ENCODE measurements at regions not wholly inside any gene's neighbourhood (a gene's known extent, or its start where the extent isn't known, plus 50 kb on each side); places are given as distances from the start of the nearest gene placed in this dataset.
"Not testable (repeated sequence)": the region's sequence is repeated elsewhere in the genome, so short reads cannot be mapped to it uniquely, and the experiment has no call there.

DNA sequence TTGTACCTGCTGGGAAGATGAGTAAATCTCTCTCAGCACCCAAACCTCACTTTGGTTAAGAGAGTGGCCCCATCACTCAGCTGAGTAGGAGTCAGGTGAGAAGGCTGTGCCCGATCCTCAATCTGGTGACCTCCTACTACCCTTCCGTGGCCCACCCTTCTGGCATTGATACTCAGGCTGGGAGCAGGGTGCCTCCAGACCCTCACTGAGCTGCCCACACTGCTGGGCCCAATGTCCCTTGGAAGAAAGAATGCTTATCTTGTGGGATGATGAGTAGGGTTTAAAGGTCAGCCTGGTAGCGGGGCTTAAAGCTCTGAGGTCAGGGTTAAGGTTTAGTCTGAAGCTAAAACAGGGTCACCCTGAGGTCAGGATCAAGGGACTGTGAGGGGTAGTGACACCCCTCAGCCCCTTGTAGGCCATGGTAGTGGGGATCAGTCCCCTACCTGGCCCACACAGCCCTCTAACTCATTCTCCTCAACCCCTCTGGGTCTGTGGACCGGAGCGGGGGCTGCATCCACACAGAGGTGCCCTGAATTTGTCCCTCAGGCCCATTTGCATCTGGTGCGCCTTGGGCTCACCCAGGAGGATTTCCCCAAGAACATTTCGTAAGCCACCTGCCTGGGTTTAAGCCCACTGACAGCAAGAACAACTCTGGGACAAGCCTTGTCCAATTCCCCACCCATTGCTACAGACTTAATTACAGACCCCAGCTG is 123.8 kb downstream of the CYP26B1 start:
- no peak for DNase-seq (ENCODE audit: low read depth)
- no peak overlapping the region for H3K4me3 ChIP-seq (ENCODE audit: low read depth, low read length)

DNA sequence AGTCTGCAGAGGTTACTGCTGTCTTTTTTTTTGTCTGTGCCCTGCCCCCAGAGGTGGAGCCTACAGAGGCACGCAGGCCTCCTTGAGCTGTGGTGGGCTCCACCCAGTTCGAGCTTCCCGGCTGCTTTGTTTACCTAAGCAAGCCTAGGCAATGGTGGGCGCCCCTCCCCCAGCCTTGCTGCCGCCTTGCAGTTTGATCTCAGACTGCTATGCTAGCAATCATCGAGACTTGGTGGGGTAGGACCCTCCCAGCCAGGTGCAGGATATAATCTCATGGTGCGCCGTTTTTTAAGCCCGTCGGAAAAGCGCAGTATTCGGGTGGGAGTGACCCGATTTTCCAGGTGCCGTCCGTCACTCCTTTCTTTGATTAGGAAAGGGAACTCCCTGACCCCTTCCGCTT is 126.3 kb downstream of the CYP26B1 start:
- DNase-seq (ENCODE audit: low read depth); H3K36me3 ChIP-seq (ENCODE audit: control insufficient read depth, insufficient read depth, low read length); H3K27me3 ChIP-seq (ENCODE audit: control insufficient read depth, insufficient read depth, low read length); H3K4me3 ChIP-seq (ENCODE audit: low read depth, low read length): not testable (repeated sequence)

More for the DNA sequence above, 123.8 kb downstream of the CYP26B1 start:
- Histone ChIP-seq H3K36me3 (ENCODE audit: control insufficient read depth, insufficient read depth, low read length) (no peaks in the 10 kb centered on the region), H3K27me3 (ENCODE audit: control insufficient read depth, insufficient read depth, low read length) (no peaks in the 10 kb centered on the region)
- TF ChIP-seq, protein P1, sequence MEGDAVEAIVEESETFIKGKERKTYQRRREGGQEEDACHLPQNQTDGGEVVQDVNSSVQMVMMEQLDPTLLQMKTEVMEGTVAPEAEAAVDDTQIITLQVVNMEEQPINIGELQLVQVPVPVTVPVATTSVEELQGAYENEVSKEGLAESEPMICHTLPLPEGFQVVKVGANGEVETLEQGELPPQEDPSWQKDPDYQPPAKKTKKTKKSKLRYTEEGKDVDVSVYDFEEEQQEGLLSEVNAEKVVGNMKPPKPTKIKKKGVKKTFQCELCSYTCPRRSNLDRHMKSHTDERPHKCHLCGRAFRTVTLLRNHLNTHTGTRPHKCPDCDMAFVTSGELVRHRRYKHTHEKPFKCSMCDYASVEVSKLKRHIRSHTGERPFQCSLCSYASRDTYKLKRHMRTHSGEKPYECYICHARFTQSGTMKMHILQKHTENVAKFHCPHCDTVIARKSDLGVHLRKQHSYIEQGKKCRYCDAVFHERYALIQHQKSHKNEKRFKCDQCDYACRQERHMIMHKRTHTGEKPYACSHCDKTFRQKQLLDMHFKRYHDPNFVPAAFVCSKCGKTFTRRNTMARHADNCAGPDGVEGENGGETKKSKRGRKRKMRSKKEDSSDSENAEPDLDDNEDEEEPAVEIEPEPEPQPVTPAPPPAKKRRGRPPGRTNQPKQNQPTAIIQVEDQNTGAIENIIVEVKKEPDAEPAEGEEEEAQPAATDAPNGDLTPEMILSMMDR (IDR thresholded peaks at IDR 0.05; ENCODE audit: insufficient read depth, low read length, poor library complexity, severe bottlenecking): no peak

DNA sequence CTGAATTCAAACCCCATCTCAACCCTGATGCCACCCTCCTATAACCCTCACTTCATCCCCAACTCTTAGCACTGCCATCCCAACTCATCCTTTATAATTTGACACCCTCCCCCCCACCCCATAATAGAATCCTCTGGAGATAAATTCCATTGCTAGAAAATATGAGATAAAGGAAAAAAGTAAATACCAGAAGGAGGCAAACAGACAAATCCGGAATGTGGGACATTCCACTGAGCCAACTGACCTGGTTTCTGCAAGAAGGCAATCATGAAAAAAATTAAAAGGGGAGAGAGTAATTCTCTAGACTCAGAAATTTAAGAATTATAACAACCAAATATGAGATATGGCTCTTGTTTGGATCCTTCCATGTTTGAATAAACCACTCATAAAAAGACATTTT is 132.4 kb downstream of the CYP26B1 start:
- Histone ChIP-seq H3K36me3 (ENCODE audit: control insufficient read depth, insufficient read depth, low read length) (no peaks in the 10 kb centered on the region), H3K4me3 (ENCODE audit: low read depth, low read length) (no peak overlapping the region), H3K27me3 (ENCODE audit: control insufficient read depth, insufficient read depth, low read length) (peaks cover 3% of the 10 kb centered on the region)
- no peak for DNase-seq (ENCODE audit: low read depth)
- TF ChIP-seq, protein P1 (IDR thresholded peaks at IDR 0.05; ENCODE audit: insufficient read depth, low read length, poor library complexity, severe bottlenecking): no peak

DNA sequence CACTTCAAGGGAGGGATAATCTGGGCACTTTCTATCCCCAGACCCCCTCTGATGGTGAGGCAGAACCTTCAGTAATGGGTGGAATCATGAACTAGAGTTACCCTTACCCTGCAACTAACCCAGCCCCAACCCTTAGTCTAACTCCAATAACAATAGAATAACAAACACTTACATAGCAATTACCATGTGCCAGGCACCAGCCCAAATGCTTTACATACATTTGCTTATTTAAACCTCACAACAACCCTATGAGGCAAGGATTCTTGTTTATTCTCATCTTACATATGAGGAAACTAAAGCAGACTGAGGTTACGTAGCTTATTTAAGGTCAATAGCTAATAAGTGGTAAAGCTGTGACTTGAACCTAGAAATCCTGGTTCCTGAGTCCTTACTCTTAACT is 132.8 kb downstream of the CYP26B1 start:
- no peaks in the 10 kb centered on the region for H3K36me3 ChIP-seq (ENCODE audit: control insufficient read depth, insufficient read depth, low read length)
- peaks cover 3% of the 10 kb centered on the region for H3K27me3 ChIP-seq (ENCODE audit: control insufficient read depth, insufficient read depth, low read length)
- no peak overlapping the region for H3K4me3 ChIP-seq (ENCODE audit: low read depth, low read length)
- TF ChIP-seq, protein P1 (IDR thresholded peaks at IDR 0.05; ENCODE audit: insufficient read depth, low read length, poor library complexity, severe bottlenecking): no peak
- no peak for DNase-seq (ENCODE audit: low read depth)

DNA sequence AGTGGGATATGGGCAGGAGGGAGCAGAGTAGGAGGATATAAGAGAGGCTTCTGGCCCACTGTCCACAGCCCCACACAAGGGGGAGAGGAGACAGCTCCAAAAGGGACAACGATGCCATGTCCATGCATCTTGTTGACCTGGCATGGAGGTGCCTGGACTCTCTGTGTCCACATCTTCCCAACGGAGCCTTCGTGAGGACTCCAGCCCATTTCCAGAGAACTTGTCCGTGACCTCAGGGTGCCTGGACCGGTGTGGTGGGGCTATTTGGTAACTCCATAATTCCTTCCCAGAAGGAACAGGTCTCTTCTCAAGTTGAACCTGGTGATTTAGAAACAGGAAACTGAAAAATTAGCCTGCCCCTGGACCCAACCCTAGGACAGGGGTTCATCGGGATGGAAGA is 133.9 kb downstream of the CYP26B1 start:
- no peak for DNase-seq (ENCODE audit: low read depth)
- Histone ChIP-seq H3K4me3 (ENCODE audit: low read depth, low read length) (no peak overlapping the region), H3K36me3 (ENCODE audit: control insufficient read depth, insufficient read depth, low read length) (no peaks in the 10 kb centered on the region), H3K27me3 (ENCODE audit: control insufficient read depth, insufficient read depth, low read length) (peaks cover 3% of the 10 kb centered on the region)
- TF ChIP-seq, protein P1 (IDR thresholded peaks at IDR 0.05; ENCODE audit: insufficient read depth, low read length, poor library complexity, severe bottlenecking): no peak

DNA sequence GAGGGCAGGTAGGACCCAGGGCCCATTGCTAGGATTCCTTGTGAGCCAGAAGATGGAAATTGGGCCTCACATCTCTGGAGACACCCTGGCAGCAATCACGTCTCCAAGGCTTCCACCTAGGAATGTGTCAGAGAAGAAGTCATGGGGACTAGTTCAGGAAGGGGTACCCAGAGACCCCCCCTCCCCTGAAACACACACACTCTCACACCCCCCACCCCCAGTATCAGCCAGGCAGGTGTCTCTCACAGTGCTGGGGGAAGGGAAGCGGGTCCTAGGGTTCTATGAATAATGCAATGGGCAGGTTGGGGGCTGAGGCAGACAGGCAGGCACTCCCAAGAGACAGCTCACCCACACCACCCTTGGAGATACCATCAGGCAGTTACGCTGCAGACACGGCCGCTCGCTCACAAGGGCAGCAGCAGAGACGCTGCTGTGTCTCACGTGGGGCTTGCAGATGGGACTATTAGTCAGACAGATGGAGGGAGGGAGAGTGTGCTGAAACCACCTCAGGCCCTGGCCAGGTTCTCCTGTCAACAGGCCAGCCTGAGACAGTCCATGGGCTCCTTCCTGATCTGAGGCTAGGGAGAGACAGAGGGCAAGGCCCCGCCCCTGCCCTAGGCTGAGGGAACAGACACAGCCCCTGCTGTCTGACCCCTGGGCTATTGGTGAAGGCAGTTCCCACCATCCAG is 134.6 kb downstream of the CYP26B1 start:
- Histone ChIP-seq H3K27me3 (ENCODE audit: control insufficient read depth, insufficient read depth, low read length) (peaks cover 3% of the 10 kb centered on the region), H3K36me3 (ENCODE audit: control insufficient read depth, insufficient read depth, low read length) (no peaks in the 10 kb centered on the region), H3K4me3 (ENCODE audit: low read depth, low read length) (no peak overlapping the region)
- TF ChIP-seq, protein P1 (IDR thresholded peaks at IDR 0.05; ENCODE audit: insufficient read depth, low read length, poor library complexity, severe bottlenecking): no peak
- DNase-seq (ENCODE audit: low read depth): no peak
